Activated naive CD4-positive, alpha-beta T cell treated with Interleukin-2 at 50 U/mL for 16 hours (primary cell): ENCODE measurements at regions not wholly inside any gene's neighbourhood (a gene's known extent, or its start where the extent isn't known, plus 50 kb on each side); places are given as distances from the start of the nearest gene placed in this dataset.

Experiments used
- DNase-seq: peaks from one replicate; pipeline ENCODE4 v3.0.0-alpha.2; 2020

- no peak for DNase-seq
Measured at GRCh38 chr5:166317425-166317824, 1974.0 kb upstream of the WWC1 start.

- no peak for DNase-seq
Measured at GRCh38 chr5:166320920-166321480, 1970.4 kb upstream of the WWC1 start.

- DNase-seq = no peak
Measured at GRCh38 chr5:166324372-166324771, 1967.1 kb upstream of the WWC1 start.

- DNase-seq = no peak
Measured at GRCh38 chr5:166329149-166329800, 1962.2 kb upstream of the WWC1 start.

- DNase-seq = no peak
Measured at GRCh38 chr5:166330036-166330435, 1961.4 kb upstream of the WWC1 start.

GRCh38 chr5:166331521-166331920, 1959.9 kb upstream of the WWC1 start:
- DNase-seq = no peak

GRCh38 chr5:166338801-166339200, 1952.6 kb upstream of the WWC1 start:
- no peak for DNase-seq

GRCh38 chr5:166340039-166340438, 1951.4 kb upstream of the WWC1 start:
- no peak for DNase-seq

- no peak for DNase-seq
Measured at GRCh38 chr5:166341740-166342337, 1949.6 kb upstream of the WWC1 start.

- no peak for DNase-seq
Measured at GRCh38 chr5:166342402-166342801, 1949.0 kb upstream of the WWC1 start.

GRCh38 chr5:166346726-166347374, 1944.6 kb upstream of the WWC1 start:
- no peak for DNase-seq

GRCh38 chr5:166349046-166349445, 1942.4 kb upstream of the WWC1 start:
- no peak for DNase-seq

GRCh38 chr5:166353580-166353979, 1937.9 kb upstream of the WWC1 start:
- DNase-seq = no peak

GRCh38 chr5:166354332-166354731, 1937.1 kb upstream of the WWC1 start:
- no peak for DNase-seq

- DNase-seq = no peak
Measured at GRCh38 chr5:166356096-166356495, 1935.3 kb upstream of the WWC1 start.

GRCh38 chr5:166358127-166358830, 1933.2 kb upstream of the WWC1 start:
- no peak for DNase-seq

- DNase-seq = no peak
Measured at GRCh38 chr5:166363087-166363760, 1928.2 kb upstream of the WWC1 start.

- DNase-seq = no peak
Measured at GRCh38 chr5:166365164-166365563, 1926.3 kb upstream of the WWC1 start.

- DNase-seq = no peak
Measured at GRCh38 chr5:166367391-166367790, 1924.1 kb upstream of the WWC1 start.

GRCh38 chr5:166369346-166369745, 1922.1 kb upstream of the WWC1 start:
- DNase-seq = no peak

GRCh38 chr5:166369807-166370206, 1921.6 kb upstream of the WWC1 start:
- DNase-seq = no peak

GRCh38 chr5:166370928-166371690, 1920.3 kb upstream of the WWC1 start:
- no peak for DNase-seq
